SH-SY5Y (cell line): ENCODE measurements at regions not wholly inside any gene's neighbourhood (a gene's known extent, or its start where the extent isn't known, plus 50 kb on each side); places are given as distances from the start of the nearest gene placed in this dataset.

Experiments used
- GATA2 ChIP-seq: IDR thresholded peaks from 2 replicates; pipeline ENCODE4 v1.6.1; 2011; ENCODE audit warnings: mild to moderate bottlenecking, low read depth, low read length
- GATA3 ChIP-seq: IDR thresholded peaks from 2 replicates; pipeline ENCODE4 v1.6.1; 2011; ENCODE audit warnings: low read depth, mild to moderate bottlenecking, low read length, moderate library complexity

GRCh38 chr7:130879191-130879590, 145.2 kb upstream of the KLF14 start:
- no peak for TF ChIP-seq GATA2
- no peak for TF ChIP-seq GATA3
